ENCODE measurements at regions not wholly inside any gene's neighbourhood (a gene's known extent, or its start where the extent isn't known, plus 50 kb on each side); places are given as distances from the start of the nearest gene placed in this dataset.

DNA sequence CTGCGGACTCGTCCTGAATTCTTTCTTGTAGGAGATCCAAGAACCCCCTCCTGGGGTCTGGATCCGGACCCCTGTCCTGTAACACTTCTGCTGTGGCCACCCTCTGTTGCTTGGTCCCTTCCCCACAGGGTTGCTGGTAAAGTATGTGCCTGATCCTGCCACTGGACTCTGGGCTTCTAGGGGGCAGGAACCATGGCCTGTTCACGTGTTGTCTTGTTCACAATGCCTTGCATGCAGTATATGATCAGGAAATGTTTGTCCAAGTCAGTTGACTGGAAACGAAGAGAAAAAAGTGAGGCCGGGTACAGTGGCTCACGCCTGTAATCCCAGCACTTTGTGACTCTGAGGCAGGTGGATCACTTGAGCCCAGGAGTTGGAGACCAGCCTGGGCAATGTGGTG, 139.3 kb upstream of the ALDH1B1 start:
- TF ChIP-seq RXRA (IDR thresholded peaks at IDR 0.05; ENCODE audit: insufficient read depth, low read depth, low read length) (no peak), POLR2AphosphoS5 (IDR thresholded peaks at IDR 0.05; ENCODE audit: low read depth, low read length) (no peak), RNF2 (IDR thresholded peaks at IDR 0.05; ENCODE audit: borderline replicate concordance, low read depth, low read length, missing control alignments, poor library complexity, severe bottlenecking) (no peak), NANOG (IDR thresholded peaks at IDR 0.05; ENCODE audit: insufficient read depth, low read depth, low read length, poor library complexity, severe bottlenecking) (no peak), POLR2A (IDR thresholded peaks at IDR 0.05; ENCODE audit: control extremely low read depth in 1 of 2, low read depth in 2 of 2, low read length in 2 of 2) (no peak), SP1 (IDR thresholded peaks at IDR 0.05; ENCODE audit: low read depth, low read length) (no peak), BRCA1 (IDR thresholded peaks at IDR 0.05; ENCODE audit: low read depth, low read length) (no peak)
- TF ChIP-seq, protein P1, sequence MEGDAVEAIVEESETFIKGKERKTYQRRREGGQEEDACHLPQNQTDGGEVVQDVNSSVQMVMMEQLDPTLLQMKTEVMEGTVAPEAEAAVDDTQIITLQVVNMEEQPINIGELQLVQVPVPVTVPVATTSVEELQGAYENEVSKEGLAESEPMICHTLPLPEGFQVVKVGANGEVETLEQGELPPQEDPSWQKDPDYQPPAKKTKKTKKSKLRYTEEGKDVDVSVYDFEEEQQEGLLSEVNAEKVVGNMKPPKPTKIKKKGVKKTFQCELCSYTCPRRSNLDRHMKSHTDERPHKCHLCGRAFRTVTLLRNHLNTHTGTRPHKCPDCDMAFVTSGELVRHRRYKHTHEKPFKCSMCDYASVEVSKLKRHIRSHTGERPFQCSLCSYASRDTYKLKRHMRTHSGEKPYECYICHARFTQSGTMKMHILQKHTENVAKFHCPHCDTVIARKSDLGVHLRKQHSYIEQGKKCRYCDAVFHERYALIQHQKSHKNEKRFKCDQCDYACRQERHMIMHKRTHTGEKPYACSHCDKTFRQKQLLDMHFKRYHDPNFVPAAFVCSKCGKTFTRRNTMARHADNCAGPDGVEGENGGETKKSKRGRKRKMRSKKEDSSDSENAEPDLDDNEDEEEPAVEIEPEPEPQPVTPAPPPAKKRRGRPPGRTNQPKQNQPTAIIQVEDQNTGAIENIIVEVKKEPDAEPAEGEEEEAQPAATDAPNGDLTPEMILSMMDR (IDR thresholded peaks at IDR 0.05; ENCODE audit: control extremely low read depth in 1 of 3, insufficient read depth in 1 of 3, low read depth in 1 of 3, low read length in 3 of 3): no peak

Measured in H1 (cell line).